ENCODE measurements at regions not wholly inside any gene's neighbourhood (a gene's known extent, or its start where the extent isn't known, plus 50 kb on each side); places are given as distances from the start of the nearest gene placed in this dataset.

DNA sequence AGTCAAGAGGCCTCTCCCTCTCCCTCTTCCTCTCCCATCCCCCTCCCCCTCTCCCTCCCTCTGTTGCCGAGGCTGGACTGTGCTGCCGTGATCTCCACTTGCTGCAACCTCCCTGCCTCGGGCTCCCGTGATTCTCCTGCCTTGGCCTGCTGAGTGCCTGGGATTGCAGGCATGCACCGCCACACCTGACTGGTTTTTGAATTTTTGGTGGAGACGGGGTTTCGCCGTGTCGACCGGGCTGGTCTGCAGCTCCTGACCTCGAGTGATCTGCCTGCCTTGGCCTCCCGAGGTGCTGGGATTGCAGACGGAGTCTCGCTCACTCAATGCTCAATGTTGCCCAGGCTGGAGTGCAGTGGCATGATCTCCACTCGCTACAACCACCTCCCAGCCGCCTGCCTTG lies 165.1 kb downstream of the CENPC start:
- no peaks in the 10 kb centered on the region for H3K36me3 ChIP-seq
- no peak overlapping the region for H3K4me3 ChIP-seq
- peaks cover 0 to 5% (median 0%) of the 10 kb centered on the region in 11 donors for H3K9me3 ChIP-seq
- H3K27me3 ChIP-seq, result no peaks in the 10 kb centered on the region
- intact Hi-C loops (cut with DNase I), result no loop called here
- TF ChIP-seq, protein P1, sequence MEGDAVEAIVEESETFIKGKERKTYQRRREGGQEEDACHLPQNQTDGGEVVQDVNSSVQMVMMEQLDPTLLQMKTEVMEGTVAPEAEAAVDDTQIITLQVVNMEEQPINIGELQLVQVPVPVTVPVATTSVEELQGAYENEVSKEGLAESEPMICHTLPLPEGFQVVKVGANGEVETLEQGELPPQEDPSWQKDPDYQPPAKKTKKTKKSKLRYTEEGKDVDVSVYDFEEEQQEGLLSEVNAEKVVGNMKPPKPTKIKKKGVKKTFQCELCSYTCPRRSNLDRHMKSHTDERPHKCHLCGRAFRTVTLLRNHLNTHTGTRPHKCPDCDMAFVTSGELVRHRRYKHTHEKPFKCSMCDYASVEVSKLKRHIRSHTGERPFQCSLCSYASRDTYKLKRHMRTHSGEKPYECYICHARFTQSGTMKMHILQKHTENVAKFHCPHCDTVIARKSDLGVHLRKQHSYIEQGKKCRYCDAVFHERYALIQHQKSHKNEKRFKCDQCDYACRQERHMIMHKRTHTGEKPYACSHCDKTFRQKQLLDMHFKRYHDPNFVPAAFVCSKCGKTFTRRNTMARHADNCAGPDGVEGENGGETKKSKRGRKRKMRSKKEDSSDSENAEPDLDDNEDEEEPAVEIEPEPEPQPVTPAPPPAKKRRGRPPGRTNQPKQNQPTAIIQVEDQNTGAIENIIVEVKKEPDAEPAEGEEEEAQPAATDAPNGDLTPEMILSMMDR (IDR thresholded peaks at IDR 0.05), result no peak
- WGBS, 2 donors, result 91 to 93% methylated on average over 16 of the region's 16 CpGs
- no peaks in the 10 kb centered on the region for H3K4me1 ChIP-seq
- DNase-seq (no peak), ATAC-seq (no peak)
- H3K27ac ChIP-seq, result no peak overlapping the region

DNA sequence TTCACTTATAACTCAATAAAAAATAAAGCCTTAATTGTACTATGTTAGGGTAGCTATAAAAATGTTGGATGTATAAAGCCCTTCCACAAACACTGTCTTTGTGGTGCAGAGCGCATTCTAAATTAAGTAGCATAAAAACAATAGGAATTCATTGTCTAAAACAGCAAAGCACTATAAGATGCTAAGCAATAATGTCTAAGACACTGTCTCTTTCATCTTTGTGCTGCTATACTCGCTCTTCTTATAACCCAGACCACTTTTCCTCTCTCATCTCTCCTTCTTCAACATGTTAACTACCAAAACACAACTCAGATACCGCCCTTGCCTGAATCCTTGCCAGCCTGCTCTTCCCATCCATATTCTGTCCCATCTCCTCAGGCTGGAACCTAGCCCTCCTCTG lies 170.0 kb downstream of the CENPC start:
- H3K27ac ChIP-seq, result no peak overlapping the region
- 85 to 90% methylated on average over 3 of the region's 3 CpGs for WGBS, 2 donors
- H3K36me3 ChIP-seq, result no peaks in the 10 kb centered on the region
- no peaks in the 10 kb centered on the region for H3K27me3 ChIP-seq
- H3K4me1 ChIP-seq, result peaks cover 0 to 7% (median 0%) of the 10 kb centered on the region in 9 donors
- intact Hi-C loops (cut with DNase I), result no loop called here
- H3K4me3 ChIP-seq, result no peak overlapping the region
- no peaks in the 10 kb centered on the region for H3K9me3 ChIP-seq
- TF ChIP-seq, protein P1 (IDR thresholded peaks at IDR 0.05), result no peak
- ATAC-seq (no peak), DNase-seq (no peak)

GRCh38 chr4:67371615-67372014 lies 173.7 kb downstream of the CENPC start:
- TF ChIP-seq, protein P1 (IDR thresholded peaks at IDR 0.05), result no peak
- ATAC-seq (peak in 4 of 8 donors; percentile 25 to 64 (median 50)), DNase-seq (no peak)
- no peaks in the 10 kb centered on the region for H3K36me3 ChIP-seq
- 42 to 57% methylated on average over 2 of the region's 2 CpGs for WGBS, 2 donors
- peaks cover 0 to 7% (median 0%) of the 10 kb centered on the region in 9 donors for H3K4me1 ChIP-seq
- H3K27ac ChIP-seq, result no peak overlapping the region
- H3K27me3 ChIP-seq, result no peaks in the 10 kb centered on the region
- no peak overlapping the region for H3K4me3 ChIP-seq
- intact Hi-C loops (cut with DNase I), result no loop called here
- no peaks in the 10 kb centered on the region for H3K9me3 ChIP-seq

DNA sequence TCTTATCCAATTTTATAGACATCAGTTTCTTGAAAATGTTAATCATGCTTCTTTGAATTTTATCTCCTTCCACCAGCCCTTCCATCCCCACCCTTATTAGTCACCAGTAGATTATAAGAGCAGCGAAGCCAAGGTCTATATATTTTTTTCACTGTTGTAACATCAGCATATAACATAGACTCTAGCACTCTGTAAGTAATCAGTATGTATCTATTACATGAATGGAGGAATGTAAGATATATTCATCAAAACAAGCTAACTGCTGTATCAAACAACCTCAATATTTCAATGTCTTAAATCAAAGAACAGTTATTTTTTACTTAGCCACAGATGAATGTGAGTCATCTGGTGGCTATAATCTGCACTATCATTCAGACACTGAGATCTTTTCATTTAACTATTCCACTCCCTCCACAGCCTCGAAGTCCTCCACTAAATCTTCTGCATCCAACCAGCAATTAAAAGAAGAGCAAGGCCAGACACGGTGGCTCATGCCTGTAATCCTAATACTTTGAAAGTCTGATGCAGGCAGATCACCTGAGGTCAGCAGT lies 178.9 kb downstream of the CENPC start:
- intact Hi-C loops (cut with DNase I), result no loop called here
- H3K27ac ChIP-seq, result peak overlapping the region in 1 of 10 donors; percentile 16
- H3K4me1 ChIP-seq, result no peaks in the 10 kb centered on the region
- H3K9me3 ChIP-seq, result peaks cover 0 to 16% (median 7%) of the 10 kb centered on the region in 11 donors
- no peak overlapping the region for H3K4me3 ChIP-seq
- DNase-seq (no peak), ATAC-seq (peak in 1 of 8 donors; percentile 40)
- TF ChIP-seq, protein P1 (IDR thresholded peaks at IDR 0.05), result no peak
- WGBS, 2 donors, result 50 to 59% methylated on average over 3 of the region's 3 CpGs
- no peaks in the 10 kb centered on the region for H3K27me3 ChIP-seq
- H3K36me3 ChIP-seq, result no peaks in the 10 kb centered on the region

Measured in heart right ventricle (tissue), 16 donors.